Activated T-helper 17 cell treated with anti-CD3 and anti-CD28 coated beads, Interleukin-2, amount 50 U/mL, for 72 hours (primary cell): ENCODE measurements at regions not wholly inside any gene's neighbourhood (a gene's known extent, or its start where the extent isn't known, plus 50 kb on each side); places are given as distances from the start of the nearest gene placed in this dataset.

Source experiments
- ATAC-seq: fragments of 150-1000 bp; cut with Tn5 transposase; replicated peaks from 2 replicates; pipeline ENCODE4 v1.10.0; 2021; ENCODE audit warnings: mild to moderate bottlenecking, moderate library complexity
- H3K27ac Mint-ChIP-seq: one replicate; pipeline ENCODE4 v1.8.0; 2022; ENCODE audit warnings: mixed read lengths
- H3K27me3 Mint-ChIP-seq: one replicate; pipeline ENCODE4 v1.8.0; 2022; ENCODE audit warnings: mixed read lengths
- H3K36me3 Mint-ChIP-seq: one replicate; pipeline ENCODE4 v1.8.0; 2022; ENCODE audit warnings: low read depth, mild to moderate bottlenecking, mixed read lengths
- H3K4me1 Mint-ChIP-seq: one replicate; pipeline ENCODE4 v1.8.0; 2022; ENCODE audit warnings: mixed read lengths
- H3K4me3 Mint-ChIP-seq: one replicate; pipeline ENCODE4 v1.8.0; 2022; ENCODE audit warnings: mild to moderate bottlenecking, mixed read lengths
- H3K9me3 Mint-ChIP-seq: one replicate; pipeline ENCODE4 v1.8.0; 2022; ENCODE audit warnings: mixed read lengths

DNA sequence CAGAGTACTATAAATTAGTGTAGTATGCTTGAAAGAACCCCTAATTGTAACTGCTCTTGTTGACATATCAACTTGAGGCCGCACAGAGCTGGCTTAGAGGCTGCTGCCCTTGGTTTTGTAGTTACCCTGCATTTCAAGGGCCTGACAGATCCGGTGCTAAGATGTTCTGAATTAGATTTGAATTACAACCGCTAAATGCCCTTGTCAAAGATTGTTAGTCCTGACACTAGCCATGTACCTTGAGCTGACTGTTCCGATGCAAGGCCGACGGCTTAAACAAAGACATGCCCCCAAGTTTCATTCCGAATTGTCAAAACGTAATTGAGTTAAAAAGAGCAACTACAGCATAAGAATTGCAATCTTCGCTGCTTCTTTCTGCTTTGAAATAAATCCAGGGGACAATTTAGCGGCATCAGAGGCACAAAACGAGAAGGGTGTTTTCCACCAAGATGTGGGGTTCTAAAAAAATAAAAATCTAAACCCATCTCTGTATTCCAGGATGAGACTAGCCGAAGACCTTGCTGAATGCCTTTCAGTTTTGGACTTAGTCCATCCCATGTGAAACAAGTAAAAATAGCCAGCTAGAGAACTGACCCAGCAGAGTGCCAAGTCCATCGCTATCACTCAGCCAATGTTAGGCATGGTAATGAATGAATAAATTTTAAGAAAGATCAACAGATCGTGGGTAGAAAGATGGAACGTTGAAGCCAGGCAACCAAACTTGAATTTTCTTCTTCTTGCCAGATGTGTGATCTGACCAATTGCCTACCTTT is 148.7 kb downstream of the DICER1 start:
- peaks cover 4% of the 10 kb centered on the region for H3K9me3 Mint-ChIP-seq

DNA sequence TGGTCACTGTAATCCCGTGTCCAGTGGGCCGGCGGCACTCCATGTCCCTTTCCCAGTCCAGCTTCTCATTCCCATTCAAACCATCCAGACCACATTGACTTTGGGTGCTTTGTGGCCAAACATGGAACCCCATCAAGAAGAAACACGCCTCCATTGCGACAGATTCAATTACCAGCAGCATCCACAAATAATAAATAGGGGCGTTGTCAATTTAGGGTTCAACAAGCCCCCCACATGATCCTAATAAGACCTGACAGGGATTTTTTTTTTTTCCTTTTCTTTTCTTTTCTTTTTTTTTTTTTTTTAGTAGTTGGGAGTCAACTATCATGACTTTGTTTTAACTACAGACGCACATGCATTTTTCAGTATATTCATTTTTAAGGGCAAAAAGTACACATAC is 149.4 kb downstream of the DICER1 start:
- Mint-ChIP-seq H3K4me3 (no peak overlapping the region), H3K36me3 (no peaks in the 10 kb centered on the region), H3K27ac (no peak overlapping the region), H3K4me1 (no peaks in the 10 kb centered on the region), H3K27me3 (peaks cover 24% of the 10 kb centered on the region), H3K9me3 (peaks cover under 1% of the 10 kb centered on the region)
- no peak for ATAC-seq

More for the DNA sequence above, 148.7 kb downstream of the DICER1 start:
- no peaks in the 10 kb centered on the region for H3K4me1 Mint-ChIP-seq
- H3K36me3 Mint-ChIP-seq = no peaks in the 10 kb centered on the region
- ATAC-seq = no peak
- no peak overlapping the region for H3K27ac Mint-ChIP-seq
- peaks cover 26% of the 10 kb centered on the region for H3K27me3 Mint-ChIP-seq
- no peak overlapping the region for H3K4me3 Mint-ChIP-seq

DNA sequence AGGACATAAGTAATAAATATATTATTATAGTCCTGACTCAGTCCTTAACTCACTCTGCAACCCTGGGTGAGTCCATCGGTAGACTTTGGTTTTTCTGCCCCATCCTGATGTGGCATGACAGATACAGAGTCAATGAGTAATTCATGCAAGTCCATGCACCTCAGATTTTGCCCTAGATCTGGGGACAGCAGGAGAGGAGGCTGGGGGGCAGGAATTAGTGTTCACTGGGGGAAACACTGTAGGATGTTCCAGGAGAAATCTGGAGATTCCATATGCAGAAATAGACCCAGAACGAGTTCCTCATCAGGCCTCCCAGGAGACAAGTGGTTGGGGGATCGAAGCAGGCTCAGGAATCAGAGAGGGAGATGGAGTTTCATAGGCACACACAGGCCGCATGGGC is 150.8 kb downstream of the DICER1 start:
- no peaks in the 10 kb centered on the region for H3K36me3 Mint-ChIP-seq
- no peak overlapping the region for H3K4me3 Mint-ChIP-seq
- no peaks in the 10 kb centered on the region for H3K4me1 Mint-ChIP-seq
- H3K27ac Mint-ChIP-seq = no peak overlapping the region
- ATAC-seq = no peak
- H3K9me3 Mint-ChIP-seq = no peaks in the 10 kb centered on the region
- H3K27me3 Mint-ChIP-seq = peaks cover 22% of the 10 kb centered on the region

DNA sequence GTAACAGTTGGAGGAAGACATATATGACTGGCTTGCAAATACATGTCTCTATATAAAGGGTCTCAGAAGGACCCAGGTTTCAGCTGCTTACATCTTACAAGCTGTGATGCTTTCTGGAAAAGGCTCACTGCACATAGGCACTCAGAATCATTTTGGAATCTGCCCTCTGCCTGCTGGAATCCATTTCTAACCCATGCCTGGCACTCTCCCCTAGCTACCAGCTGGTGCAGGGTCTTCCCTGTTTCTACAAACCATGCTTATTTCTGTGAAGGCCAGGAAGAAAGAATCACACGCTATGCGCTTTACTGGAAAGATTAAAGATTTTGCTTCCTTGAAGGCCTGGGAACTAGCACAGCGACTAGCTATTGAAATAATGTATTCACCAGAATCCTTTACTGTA is 151.3 kb downstream of the DICER1 start:
- ATAC-seq = no peak
- Mint-ChIP-seq H3K36me3 (no peaks in the 10 kb centered on the region), H3K4me1 (no peaks in the 10 kb centered on the region), H3K27me3 (peaks cover 25% of the 10 kb centered on the region), H3K9me3 (no peaks in the 10 kb centered on the region), H3K4me3 (no peak overlapping the region), H3K27ac (no peak overlapping the region)

- Mint-ChIP-seq H3K4me3 (no peak overlapping the region), H3K36me3 (no peaks in the 10 kb centered on the region), H3K27ac (no peak overlapping the region), H3K4me1 (no peaks in the 10 kb centered on the region), H3K9me3 (no peaks in the 10 kb centered on the region), H3K27me3 (peaks cover 25% of the 10 kb centered on the region)
- no peak for ATAC-seq
Observed at GRCh38 chr14:95003099-95003960, 154.0 kb downstream of the DICER1 start.

- Mint-ChIP-seq H3K4me3 (no peak overlapping the region), H3K4me1 (no peaks in the 10 kb centered on the region), H3K36me3 (no peaks in the 10 kb centered on the region), H3K27ac (no peak overlapping the region), H3K9me3 (no peaks in the 10 kb centered on the region), H3K27me3 (peaks cover 33% of the 10 kb centered on the region)
- ATAC-seq = no peak
Observed at GRCh38 chr14:94998685-94999084, 158.6 kb downstream of the DICER1 start.

DNA sequence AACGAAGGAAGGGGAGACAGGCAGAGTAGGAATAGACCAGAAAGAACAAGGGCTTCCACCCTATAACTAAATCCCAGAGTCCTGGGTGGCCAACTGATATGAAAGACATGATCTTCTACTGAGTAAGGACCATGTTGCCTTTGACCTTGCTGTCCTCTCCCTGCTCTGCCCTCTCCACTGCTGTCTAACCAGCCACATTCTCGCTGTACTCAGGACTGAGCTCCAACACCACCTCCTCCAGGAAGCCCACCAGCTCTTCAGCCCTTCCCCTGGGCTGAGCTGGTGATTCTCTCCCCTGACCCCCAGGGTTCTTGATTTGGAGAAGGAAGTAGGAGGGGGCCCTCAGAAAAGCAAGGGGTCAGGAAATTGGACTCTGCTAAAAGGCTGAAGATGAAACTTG is 159.2 kb downstream of the DICER1 start:
- H3K4me1 Mint-ChIP-seq = no peaks in the 10 kb centered on the region
- H3K4me3 Mint-ChIP-seq = no peak overlapping the region
- no peak for ATAC-seq
- peaks cover 34% of the 10 kb centered on the region for H3K27me3 Mint-ChIP-seq
- no peaks in the 10 kb centered on the region for H3K9me3 Mint-ChIP-seq
- H3K27ac Mint-ChIP-seq = no peak overlapping the region
- H3K36me3 Mint-ChIP-seq = no peaks in the 10 kb centered on the region

GRCh38 chr14:94995551-94995950 is 161.8 kb downstream of the DICER1 start:
- Mint-ChIP-seq H3K4me1 (no peaks in the 10 kb centered on the region), H3K36me3 (no peaks in the 10 kb centered on the region), H3K27ac (no peak overlapping the region), H3K4me3 (no peak overlapping the region), H3K9me3 (no peaks in the 10 kb centered on the region), H3K27me3 (peaks cover 32% of the 10 kb centered on the region)
- ATAC-seq = no peak

DNA sequence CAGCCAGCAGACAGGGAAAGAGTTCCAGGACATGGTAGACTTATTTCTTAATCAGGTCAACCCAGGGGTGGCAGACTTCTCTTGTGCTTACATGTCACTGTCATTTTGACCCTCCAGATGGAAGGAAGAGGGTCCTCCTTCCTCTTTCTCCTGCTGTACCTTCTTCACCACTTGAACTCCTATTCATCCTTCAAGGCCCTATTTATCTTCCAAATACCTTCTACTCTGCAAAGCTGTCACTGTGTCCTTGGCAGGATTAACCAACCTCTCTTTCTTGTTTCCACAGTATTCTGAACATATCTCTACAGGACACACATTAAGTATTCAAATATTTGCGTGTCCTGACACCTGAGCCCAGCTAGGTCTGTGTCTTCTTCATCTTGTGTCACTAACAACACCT is 163.1 kb downstream of the DICER1 start:
- no peak overlapping the region for H3K27ac Mint-ChIP-seq
- H3K4me1 Mint-ChIP-seq = no peaks in the 10 kb centered on the region
- no peaks in the 10 kb centered on the region for H3K36me3 Mint-ChIP-seq
- no peak overlapping the region for H3K4me3 Mint-ChIP-seq
- ATAC-seq = no peak
- peaks cover 27% of the 10 kb centered on the region for H3K27me3 Mint-ChIP-seq
- no peaks in the 10 kb centered on the region for H3K9me3 Mint-ChIP-seq

GRCh38 chr14:94992046-94992445 is 165.3 kb downstream of the DICER1 start:
- no peaks in the 10 kb centered on the region for H3K4me1 Mint-ChIP-seq
- ATAC-seq = no peak
- no peak overlapping the region for H3K27ac Mint-ChIP-seq
- H3K36me3 Mint-ChIP-seq = no peaks in the 10 kb centered on the region
- H3K4me3 Mint-ChIP-seq = no peak overlapping the region
- H3K27me3 Mint-ChIP-seq = peaks cover 18% of the 10 kb centered on the region
- peaks cover 8% of the 10 kb centered on the region for H3K9me3 Mint-ChIP-seq

DNA sequence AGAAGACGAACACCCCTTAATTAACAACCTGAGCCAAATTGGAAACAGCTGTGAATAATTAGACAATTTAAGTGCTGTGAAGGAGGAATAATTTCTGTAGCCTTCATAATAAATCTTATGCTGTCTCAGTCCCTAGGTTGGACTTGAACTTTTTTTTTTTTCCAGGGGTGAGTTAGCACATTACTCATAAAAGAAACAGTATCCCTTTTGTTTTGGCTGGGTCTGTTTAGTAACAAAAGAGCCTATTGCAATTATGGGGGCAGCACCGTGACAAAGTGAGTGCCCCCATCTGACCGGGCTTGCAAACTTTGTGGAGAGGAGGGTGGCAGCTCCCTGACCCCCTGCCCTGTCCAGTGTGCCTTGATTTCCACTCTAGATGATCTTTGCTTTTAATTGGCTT is 167.4 kb downstream of the DICER1 start:
- Mint-ChIP-seq H3K27ac (no peak overlapping the region), H3K4me1 (no peaks in the 10 kb centered on the region), H3K9me3 (peaks cover 8% of the 10 kb centered on the region), H3K4me3 (no peak overlapping the region), H3K27me3 (peaks cover 12% of the 10 kb centered on the region), H3K36me3 (no peaks in the 10 kb centered on the region)
- ATAC-seq = no peak

DNA sequence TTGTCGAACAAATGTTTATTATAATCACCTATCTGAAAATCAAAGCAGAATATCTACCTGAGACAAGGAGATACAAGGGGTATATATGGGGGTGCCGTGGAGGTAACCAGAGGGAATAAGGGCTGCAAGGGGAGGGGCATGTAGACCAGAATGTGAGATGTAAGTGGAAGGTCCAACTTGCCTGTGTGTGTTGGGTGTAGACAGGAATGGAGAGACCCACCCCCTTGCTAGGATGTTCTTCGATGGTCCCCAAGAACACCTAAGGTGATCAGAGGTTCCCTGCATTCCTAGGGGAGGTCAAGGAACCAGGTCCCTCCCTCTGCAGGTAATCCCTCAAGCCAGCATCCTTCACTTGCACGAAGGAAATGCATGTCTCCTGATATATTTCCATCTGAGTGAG is 167.9 kb downstream of the DICER1 start:
- no peak overlapping the region for H3K27ac Mint-ChIP-seq
- H3K9me3 Mint-ChIP-seq = peaks cover 8% of the 10 kb centered on the region
- H3K27me3 Mint-ChIP-seq = peaks cover 11% of the 10 kb centered on the region
- no peaks in the 10 kb centered on the region for H3K36me3 Mint-ChIP-seq
- no peaks in the 10 kb centered on the region for H3K4me1 Mint-ChIP-seq
- ATAC-seq = no peak
- H3K4me3 Mint-ChIP-seq = no peak overlapping the region

DNA sequence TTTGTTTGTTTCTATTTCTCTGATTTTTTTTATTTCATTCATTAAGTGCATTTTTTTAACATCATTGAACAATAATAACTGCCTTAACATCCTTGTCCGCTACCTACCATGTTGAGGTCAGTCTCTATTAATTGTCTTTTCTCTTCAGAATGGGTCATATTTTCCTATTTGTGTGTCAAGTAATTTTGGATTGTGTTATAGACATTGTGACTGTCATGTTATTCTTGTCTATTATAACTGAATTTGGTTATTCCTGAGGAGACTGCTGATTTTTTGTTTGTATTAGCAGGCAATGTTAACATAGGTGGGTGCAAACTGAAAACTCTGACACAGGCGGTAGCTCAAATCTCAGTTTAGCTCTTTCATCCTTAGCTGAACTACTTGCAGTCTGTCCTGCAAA is 169.9 kb downstream of the DICER1 start:
- no peak overlapping the region for H3K27ac Mint-ChIP-seq
- peaks cover 5% of the 10 kb centered on the region for H3K27me3 Mint-ChIP-seq
- no peak overlapping the region for H3K4me3 Mint-ChIP-seq
- no peak for ATAC-seq
- H3K4me1 Mint-ChIP-seq = no peaks in the 10 kb centered on the region
- no peaks in the 10 kb centered on the region for H3K36me3 Mint-ChIP-seq
- peaks cover 11% of the 10 kb centered on the region for H3K9me3 Mint-ChIP-seq

- Mint-ChIP-seq H3K27ac (no peak overlapping the region), H3K4me3 (no peak overlapping the region), H3K27me3 (peaks cover 4% of the 10 kb centered on the region), H3K4me1 (no peaks in the 10 kb centered on the region), H3K36me3 (no peaks in the 10 kb centered on the region), H3K9me3 (peaks cover 7% of the 10 kb centered on the region)
- no peak for ATAC-seq
Observed at GRCh38 chr14:94979891-94980290, 177.4 kb downstream of the DICER1 start.

- Mint-ChIP-seq H3K27ac (no peak overlapping the region), H3K4me1 (no peaks in the 10 kb centered on the region), H3K36me3 (no peaks in the 10 kb centered on the region), H3K9me3 (peaks cover under 1% of the 10 kb centered on the region), H3K4me3 (no peak overlapping the region), H3K27me3 (peaks cover 13% of the 10 kb centered on the region)
- no peak for ATAC-seq
Observed at GRCh38 chr14:94977016-94977415, 180.3 kb downstream of the DICER1 start.
